NCI-H1105 treated with DMSO at 0.1 percent for 48 hours (cell line): ENCODE measurements at regions not wholly inside any gene's neighbourhood (a gene's known extent, or its start where the extent isn't known, plus 50 kb on each side); places are given as distances from the start of the nearest gene placed in this dataset.

Experiments
- DNase-seq: peaks from one replicate; lab custom pipeline; 2025; lab: John Stamatoyannopoulos, UW

- DNase-seq = no peak
Observed at GRCh38 chr9:113823421-113823820, 52.7 kb upstream of the ZNF618 start.
